Stimulated activated CD4-positive, alpha-beta T cell treated with anti-CD3 and anti-CD28 coated beads, Interleukin-2, amount 100 ng/mL, for 24 hours (primary cell): ENCODE measurements at regions not wholly inside any gene's neighbourhood (a gene's known extent, or its start where the extent isn't known, plus 50 kb on each side); places are given as distances from the start of the nearest gene placed in this dataset.
"Not testable (repeated sequence)": the region's sequence is repeated elsewhere in the genome, so short reads cannot be mapped to it uniquely, and the experiment has no call there.

Source experiments
- DNase-seq, 2 donors: peaks; one replicate each; pipeline ENCODE4 v3.0.0-alpha.2; 2020

GRCh38 chr2:156254637-156255067, 77.9 kb downstream of the NR4A2 start:
- not testable (repeated sequence) for DNase-seq

GRCh38 chr2:156253765-156254164, 78.8 kb downstream of the NR4A2 start:
- DNase-seq, result no peak

- DNase-seq, result no peak
Measured at GRCh38 chr2:156242874-156243273, 89.6 kb downstream of the NR4A2 start.

GRCh38 chr2:156237558-156237957, 95.0 kb downstream of the NR4A2 start:
- no peak for DNase-seq

GRCh38 chr2:156229724-156230362, 102.7 kb downstream of the NR4A2 start:
- DNase-seq, result no peak

GRCh38 chr2:156223328-156223727, 109.2 kb downstream of the NR4A2 start:
- DNase-seq, result not testable (repeated sequence)

- DNase-seq, result no peak
Measured at GRCh38 chr2:156221703-156222102, 110.8 kb downstream of the NR4A2 start.

GRCh38 chr2:156219491-156220100, 112.9 kb downstream of the NR4A2 start:
- no peak for DNase-seq

- no peak for DNase-seq
Measured at GRCh38 chr2:156215656-156216055, 116.9 kb downstream of the NR4A2 start.

- no peak for DNase-seq
Measured at GRCh38 chr2:156211318-156211717, 121.2 kb downstream of the NR4A2 start.

- DNase-seq, result no peak
Measured at GRCh38 chr2:156206355-156206754, 126.2 kb downstream of the NR4A2 start.

- DNase-seq, result no peak
Measured at GRCh38 chr2:156199588-156199987, 132.9 kb downstream of the NR4A2 start.

GRCh38 chr2:156196031-156196430, 136.5 kb downstream of the NR4A2 start:
- no peak for DNase-seq

- DNase-seq, result no peak
Measured at GRCh38 chr2:156192468-156192867, 140.1 kb downstream of the NR4A2 start.

GRCh38 chr2:156191527-156191926, 141.0 kb downstream of the NR4A2 start:
- DNase-seq, result no peak

- DNase-seq, result no peak
Measured at GRCh38 chr2:156190517-156190916, 142.0 kb downstream of the NR4A2 start.

- no peak for DNase-seq
Measured at GRCh38 chr2:156189584-156189983, 142.9 kb downstream of the NR4A2 start.

GRCh38 chr2:156189143-156189542, 143.4 kb downstream of the NR4A2 start:
- DNase-seq, result no peak

- DNase-seq, result no peak
Measured at GRCh38 chr2:156182132-156182531, 150.4 kb downstream of the NR4A2 start.

- no peak for DNase-seq
Measured at GRCh38 chr2:156181208-156181607, 151.3 kb downstream of the NR4A2 start.

- no peak for DNase-seq
Measured at GRCh38 chr2:156177654-156178053, 154.9 kb downstream of the NR4A2 start.

- DNase-seq, result no peak
Measured at GRCh38 chr2:156175946-156176345, 156.6 kb downstream of the NR4A2 start.

GRCh38 chr2:156170929-156171328, 161.6 kb downstream of the NR4A2 start:
- DNase-seq, result no peak

GRCh38 chr2:156165742-156166141, 166.8 kb downstream of the NR4A2 start:
- DNase-seq, result no peak
